ENCODE measurements at regions not wholly inside any gene's neighbourhood (a gene's known extent, or its start where the extent isn't known, plus 50 kb on each side); places are given as distances from the start of the nearest gene placed in this dataset.

- Histone ChIP-seq H3K36me3 (replicated peaks in 1 of 2) (no peaks in the 10 kb centered on the region), H3K4me3 (no peak overlapping the region), H3K4me1 (replicated peaks in 1 of 2) (no peaks in the 10 kb centered on the region), H3K27ac (no peak overlapping the region), H3K9me3 (replicated peaks in 1 of 3) (no peaks in the 10 kb centered on the region), H3K27me3 (peaks cover 6% of the 10 kb centered on the region)
- WGBS, 4 donors = 77 to 90% (median 80%) methylated on average over 13 of the region's 13 CpGs
- TF ChIP-seq CTCF (IDR thresholded peaks at IDR 0.05) = no peak
- TF ChIP-seq POLR2A (IDR thresholded peaks at IDR 0.05) = no peak
- intact Hi-C loops (cut with DNase I) = no loop called here
- no peak for DNase-seq
Observed at GRCh38 chr11:32005786-32006416, 85.0 kb upstream of the RCN1 start.

GRCh38 chr11:32003335-32003734 lies 87.5 kb upstream of the RCN1 start:
- no peak for DNase-seq
- Histone ChIP-seq H3K9me3 (replicated peaks in 1 of 3) (no peaks in the 10 kb centered on the region), H3K36me3 (replicated peaks in 1 of 2) (no peaks in the 10 kb centered on the region), H3K4me3 (no peak overlapping the region), H3K27me3 (peaks cover under 1% of the 10 kb centered on the region), H3K4me1 (replicated peaks in 1 of 2) (no peaks in the 10 kb centered on the region), H3K27ac (no peak overlapping the region)
- intact Hi-C loops (cut with DNase I) = no loop called here
- TF ChIP-seq CTCF (IDR thresholded peaks at IDR 0.05) (no peak), POLR2A (IDR thresholded peaks at IDR 0.05) (no peak)
- WGBS, 4 donors = 65 to 73% (median 69%) methylated on average over 8 to 9 of the region's 9 CpGs

- DNase-seq = no peak
- Histone ChIP-seq H3K4me1 (replicated peaks in 1 of 2) (no peaks in the 10 kb centered on the region), H3K4me3 (no peak overlapping the region), H3K27me3 (no peaks in the 10 kb centered on the region), H3K36me3 (replicated peaks in 1 of 2) (no peaks in the 10 kb centered on the region), H3K9me3 (replicated peaks in 1 of 3) (no peaks in the 10 kb centered on the region), H3K27ac (no peak overlapping the region)
- no peak for TF ChIP-seq POLR2A (IDR thresholded peaks at IDR 0.05)
- no peak for TF ChIP-seq CTCF (IDR thresholded peaks at IDR 0.05)
- intact Hi-C loops (cut with DNase I) = no loop called here
- WGBS, 4 donors = 47 to 69% (median 55%) methylated on average over 2 of the region's 2 CpGs
Observed at GRCh38 chr11:32002311-32002710, 88.6 kb upstream of the RCN1 start.

- 69 to 82% (median 74%) methylated on average over 2 of the region's 2 CpGs for WGBS, 4 donors
- H3K4me3 ChIP-seq = no peak overlapping the region
- no peaks in the 10 kb centered on the region for H3K9me3 ChIP-seq (replicated peaks in 1 of 3)
- H3K36me3 ChIP-seq (replicated peaks in 1 of 2) = no peaks in the 10 kb centered on the region
- intact Hi-C loops (cut with DNase I) = no loop called here
- DNase-seq = no peak
- TF ChIP-seq POLR2A (IDR thresholded peaks at IDR 0.05) = no peak
- no peak for TF ChIP-seq CTCF (IDR thresholded peaks at IDR 0.05)
- H3K4me1 ChIP-seq (replicated peaks in 1 of 2) = peaks cover 0 to 7% of the 10 kb centered on the region in 2 donors
- H3K27me3 ChIP-seq = no peaks in the 10 kb centered on the region
- no peak overlapping the region for H3K27ac ChIP-seq
Observed at GRCh38 chr11:31997955-31998354, 92.9 kb upstream of the RCN1 start.

All from adrenal gland (tissue), 9 donors.